ENCODE measurements at regions not wholly inside any gene's neighbourhood (a gene's known extent, or its start where the extent isn't known, plus 50 kb on each side); places are given as distances from the start of the nearest gene placed in this dataset.
"Not testable (repeated sequence)": the region's sequence is repeated elsewhere in the genome, so short reads cannot be mapped to it uniquely, and the experiment has no call there.

DNA sequence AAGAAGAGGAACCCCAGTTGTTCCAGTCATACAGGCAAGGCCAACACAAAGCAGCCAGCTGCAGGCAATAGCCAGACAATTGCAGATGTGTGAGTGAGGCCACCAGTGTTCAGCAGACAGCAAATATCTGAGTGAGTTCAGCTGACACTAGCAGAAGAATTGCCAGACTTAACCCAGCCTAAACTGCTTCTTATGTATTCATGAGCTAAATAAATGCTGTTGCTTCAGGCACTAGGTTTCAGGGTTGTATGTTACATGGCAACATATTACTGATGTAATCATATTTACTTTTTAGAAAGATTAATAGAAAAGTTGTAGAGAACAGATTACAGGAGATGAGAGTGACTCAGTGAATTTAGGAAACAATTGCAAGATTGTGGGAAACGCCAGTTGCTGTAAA, 129.8 kb upstream of the CHODL start:
- in situ Hi-C loops (cut with HindIII; ENCODE audit: low pct_unique_long_range_greater_than_20kb, low sequenced_read_pairs) (no loop called here), intact Hi-C loops (cut with micrococcal nuclease; ENCODE audit: unreplicated experiment) (no loop called here)
- H3K27me3 ChIP-seq (ENCODE audit: control insufficient read depth, insufficient read depth, low read length) = no peaks in the 10 kb centered on the region
- CTCF ChIA-PET = no interaction called here
- H3K9me3 ChIP-seq (ENCODE audit: control insufficient read depth, insufficient read depth, low read depth, low read length) = no peaks in the 10 kb centered on the region
- DNase-seq (ENCODE audit: low read depth, low spot score) (no peak), ATAC-seq (no peak)
- H3K36me3 ChIP-seq (ENCODE audit: control insufficient read depth, insufficient read depth, low read length) = no peaks in the 10 kb centered on the region
- no peak overlapping the region for H3K27ac ChIP-seq (ENCODE audit: low read length)
- TF ChIP-seq POLR2AphosphoS5 (IDR thresholded peaks at IDR 0.05; ENCODE audit: low read depth, low read length) (no peak), SIN3A (IDR thresholded peaks at IDR 0.05; ENCODE audit: borderline replicate concordance, insufficient read depth, low read depth, low read length) (no peak), TCF7L2 (IDR thresholded peaks at IDR 0.05; ENCODE audit: low read depth, low read length) (no peak)
- TF ChIP-seq, protein P1, sequence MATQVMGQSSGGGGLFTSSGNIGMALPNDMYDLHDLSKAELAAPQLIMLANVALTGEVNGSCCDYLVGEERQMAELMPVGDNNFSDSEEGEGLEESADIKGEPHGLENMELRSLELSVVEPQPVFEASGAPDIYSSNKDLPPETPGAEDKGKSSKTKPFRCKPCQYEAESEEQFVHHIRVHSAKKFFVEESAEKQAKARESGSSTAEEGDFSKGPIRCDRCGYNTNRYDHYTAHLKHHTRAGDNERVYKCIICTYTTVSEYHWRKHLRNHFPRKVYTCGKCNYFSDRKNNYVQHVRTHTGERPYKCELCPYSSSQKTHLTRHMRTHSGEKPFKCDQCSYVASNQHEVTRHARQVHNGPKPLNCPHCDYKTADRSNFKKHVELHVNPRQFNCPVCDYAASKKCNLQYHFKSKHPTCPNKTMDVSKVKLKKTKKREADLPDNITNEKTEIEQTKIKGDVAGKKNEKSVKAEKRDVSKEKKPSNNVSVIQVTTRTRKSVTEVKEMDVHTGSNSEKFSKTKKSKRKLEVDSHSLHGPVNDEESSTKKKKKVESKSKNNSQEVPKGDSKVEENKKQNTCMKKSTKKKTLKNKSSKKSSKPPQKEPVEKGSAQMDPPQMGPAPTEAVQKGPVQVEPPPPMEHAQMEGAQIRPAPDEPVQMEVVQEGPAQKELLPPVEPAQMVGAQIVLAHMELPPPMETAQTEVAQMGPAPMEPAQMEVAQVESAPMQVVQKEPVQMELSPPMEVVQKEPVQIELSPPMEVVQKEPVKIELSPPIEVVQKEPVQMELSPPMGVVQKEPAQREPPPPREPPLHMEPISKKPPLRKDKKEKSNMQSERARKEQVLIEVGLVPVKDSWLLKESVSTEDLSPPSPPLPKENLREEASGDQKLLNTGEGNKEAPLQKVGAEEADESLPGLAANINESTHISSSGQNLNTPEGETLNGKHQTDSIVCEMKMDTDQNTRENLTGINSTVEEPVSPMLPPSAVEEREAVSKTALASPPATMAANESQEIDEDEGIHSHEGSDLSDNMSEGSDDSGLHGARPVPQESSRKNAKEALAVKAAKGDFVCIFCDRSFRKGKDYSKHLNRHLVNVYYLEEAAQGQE (IDR thresholded peaks at IDR 0.05; ENCODE audit: insufficient read depth in 1 of 2, low read depth in 2 of 2, low read length in 1 of 2) = no peak
- TF ChIP-seq, protein P2, sequence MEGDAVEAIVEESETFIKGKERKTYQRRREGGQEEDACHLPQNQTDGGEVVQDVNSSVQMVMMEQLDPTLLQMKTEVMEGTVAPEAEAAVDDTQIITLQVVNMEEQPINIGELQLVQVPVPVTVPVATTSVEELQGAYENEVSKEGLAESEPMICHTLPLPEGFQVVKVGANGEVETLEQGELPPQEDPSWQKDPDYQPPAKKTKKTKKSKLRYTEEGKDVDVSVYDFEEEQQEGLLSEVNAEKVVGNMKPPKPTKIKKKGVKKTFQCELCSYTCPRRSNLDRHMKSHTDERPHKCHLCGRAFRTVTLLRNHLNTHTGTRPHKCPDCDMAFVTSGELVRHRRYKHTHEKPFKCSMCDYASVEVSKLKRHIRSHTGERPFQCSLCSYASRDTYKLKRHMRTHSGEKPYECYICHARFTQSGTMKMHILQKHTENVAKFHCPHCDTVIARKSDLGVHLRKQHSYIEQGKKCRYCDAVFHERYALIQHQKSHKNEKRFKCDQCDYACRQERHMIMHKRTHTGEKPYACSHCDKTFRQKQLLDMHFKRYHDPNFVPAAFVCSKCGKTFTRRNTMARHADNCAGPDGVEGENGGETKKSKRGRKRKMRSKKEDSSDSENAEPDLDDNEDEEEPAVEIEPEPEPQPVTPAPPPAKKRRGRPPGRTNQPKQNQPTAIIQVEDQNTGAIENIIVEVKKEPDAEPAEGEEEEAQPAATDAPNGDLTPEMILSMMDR (IDR thresholded peaks at IDR 0.05) = no peak
- POLR2A ChIA-PET = no interaction called here
- H3K4me3 ChIP-seq (ENCODE audit: low read depth in 2 of 2, low read length in 2 of 2) = no peak overlapping the region
- BruUV-seq (replicated peaks) = no TSS peak
- H3K4me1 ChIP-seq (ENCODE audit: control insufficient read depth, insufficient read depth, low read length) = no peaks in the 10 kb centered on the region

DNA sequence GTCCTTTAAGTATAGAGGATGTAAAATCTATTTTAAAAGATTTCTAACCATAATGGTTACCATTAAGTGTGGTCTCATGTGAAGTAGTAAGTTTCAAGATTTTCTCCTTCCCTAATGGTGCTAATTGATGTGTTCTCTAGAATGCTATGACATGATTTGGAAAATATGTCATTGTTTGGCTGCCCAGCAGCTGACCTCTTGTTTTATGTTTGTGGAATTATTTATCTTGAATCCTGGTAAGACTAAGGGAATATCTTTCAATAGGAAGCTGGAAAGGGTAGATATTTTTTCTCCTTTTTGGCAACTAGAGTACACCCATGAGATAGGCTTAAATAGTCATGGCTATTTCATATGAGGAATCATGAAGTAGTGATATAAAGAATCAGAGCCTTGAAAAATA, 139.8 kb upstream of the CHODL start:
- CTCF ChIA-PET = no interaction called here
- DNase-seq (ENCODE audit: low read depth, low spot score) (no peak), ATAC-seq (no peak)
- no peaks in the 10 kb centered on the region for H3K36me3 ChIP-seq (ENCODE audit: control insufficient read depth, insufficient read depth, low read length)
- no peaks in the 10 kb centered on the region for H3K27me3 ChIP-seq (ENCODE audit: control insufficient read depth, insufficient read depth, low read length)
- no peak overlapping the region for H3K4me3 ChIP-seq (ENCODE audit: low read depth in 2 of 2, low read length in 2 of 2)
- in situ Hi-C loops (cut with HindIII; ENCODE audit: low pct_unique_long_range_greater_than_20kb, low sequenced_read_pairs) (no loop called here), intact Hi-C loops (cut with micrococcal nuclease; ENCODE audit: unreplicated experiment) (no loop called here)
- H3K4me1 ChIP-seq (ENCODE audit: control insufficient read depth, insufficient read depth, low read length) = no peaks in the 10 kb centered on the region
- TF ChIP-seq TCF7L2 (IDR thresholded peaks at IDR 0.05; ENCODE audit: low read depth, low read length) = no peak
- no peak overlapping the region for H3K27ac ChIP-seq (ENCODE audit: low read length)
- POLR2A ChIA-PET = no interaction called here
- BruUV-seq (replicated peaks) = no TSS peak
- H3K9me3 ChIP-seq (ENCODE audit: control insufficient read depth, insufficient read depth, low read depth, low read length) = 0 out of 2 replicates have a peak, but pooled peaks cover 2% of the 10 kb centered on the region

GRCh38 chr21:18096413-18096812, 148.2 kb upstream of the CHODL start:
- DNase-seq (ENCODE audit: low read depth, low spot score); H3K4me3 ChIP-seq (ENCODE audit: low read depth in 2 of 2, low read length in 2 of 2); H3K36me3 ChIP-seq (ENCODE audit: control insufficient read depth, insufficient read depth, low read length); H3K27ac ChIP-seq (ENCODE audit: low read length); BruUV-seq (replicated peaks); CTCF ChIA-PET; intact Hi-C loops (cut with micrococcal nuclease; ENCODE audit: unreplicated experiment); ATAC-seq; in situ Hi-C loops (cut with HindIII; ENCODE audit: low pct_unique_long_range_greater_than_20kb, low sequenced_read_pairs); POLR2A ChIA-PET; H3K9me3 ChIP-seq (ENCODE audit: control insufficient read depth, insufficient read depth, low read depth, low read length); H3K27me3 ChIP-seq (ENCODE audit: control insufficient read depth, insufficient read depth, low read length); H3K4me1 ChIP-seq (ENCODE audit: control insufficient read depth, insufficient read depth, low read length): not testable (repeated sequence)
